Neural cell (in vitro differentiated cells): ENCODE measurements at regions not wholly inside any gene's neighbourhood (a gene's known extent, or its start where the extent isn't known, plus 50 kb on each side); places are given as distances from the start of the nearest gene placed in this dataset.

Experiments used
- H2AFZ ChIP-seq: fragments of 200-600, 300-800 bp; sonication (generic), shearing (Covaris generic); 2 replicates; pipeline ENCODE4 v1.6.0; 2014; ENCODE audit warnings: low read depth, mild to moderate bottlenecking, antibody characterized with exemption, low read length, moderate library complexity
- H3F3A ChIP-seq: fragments of 200-600 bp; shearing (Covaris generic); 2 replicates; pipeline ENCODE4 v1.6.1; 2016; ENCODE audit warnings: mild to moderate bottlenecking, moderate library complexity, mixed read lengths, antibody characterized with exemption, low read length; ENCODE audit not compliant: insufficient read depth, poor library complexity, severe bottlenecking
- H3K27ac ChIP-seq: fragments of 200-600, 300-800 bp; sonication (generic), shearing (Covaris generic); 2 replicates; pipeline ENCODE4 v1.5.1; 2014; ENCODE audit warnings: mild to moderate bottlenecking, low read length, moderate library complexity
- H3K27me3 ChIP-seq: fragments of 300-800, 200-600 bp; sonication (generic), shearing (Covaris generic); 2 replicates; pipeline ENCODE4 v1.6.0; 2014; ENCODE audit warnings: mild to moderate bottlenecking, low read depth, low read length, moderate library complexity; ENCODE audit not compliant: insufficient read depth
- H3K36me3 ChIP-seq: fragments of 300-800, 200-600 bp; sonication (generic), shearing (Covaris generic); 2 replicates; pipeline ENCODE4 v1.5.1; 2014; ENCODE audit warnings: mild to moderate bottlenecking, antibody characterized with exemption, low read length, moderate library complexity; ENCODE audit not compliant: insufficient read depth
- H3K4me2 ChIP-seq: fragments of 300-800, 200-600 bp; sonication (generic), shearing (Covaris generic); 2 replicates; pipeline ENCODE4 v1.6.0; 2014; ENCODE audit warnings: mild to moderate bottlenecking, low read length
- H3K4me3 ChIP-seq: fragments of 300-800, 200-600 bp; sonication (generic), shearing (Covaris generic); 2 replicates; pipeline ENCODE4 v1.5.1; 2014; ENCODE audit warnings: mild to moderate bottlenecking, low read length, moderate library complexity
- H3K79me2 ChIP-seq: fragments of 200-600 bp; shearing (Covaris generic); replicated peaks from 2 replicates; pipeline ENCODE4 v1.6.0; 2014; ENCODE audit warnings: mild to moderate bottlenecking, low read length, moderate library complexity; ENCODE audit not compliant: insufficient read depth
- H3K9ac ChIP-seq: fragments of 300-800, 200-600 bp; sonication (generic), shearing (Covaris generic); 2 replicates; pipeline ENCODE4 v1.6.1; 2016; ENCODE audit warnings: mild to moderate bottlenecking, low read length, mixed read lengths
- H3K9me2 ChIP-seq: fragments of 200-600 bp; shearing (Covaris generic); 2 replicates; pipeline ENCODE4 v1.6.1; 2016; ENCODE audit warnings: mild to moderate bottlenecking, low read length, mixed read lengths; ENCODE audit not compliant: insufficient read depth
- H3K9me3 ChIP-seq: fragments of 200-600, 300-800 bp; sonication (generic), shearing (Covaris generic); 2 replicates; pipeline ENCODE4 v1.6.1; 2016; ENCODE audit warnings: mild to moderate bottlenecking, mixed run types, low read length, moderate library complexity, mixed read lengths
- H4K20me1 ChIP-seq: fragments of 200-600 bp; shearing (Covaris generic); 2 replicates; pipeline ENCODE4 v1.6.1; 2016; ENCODE audit warnings: mild to moderate bottlenecking, mixed run types; ENCODE audit not compliant: insufficient read depth
- CTCF ChIP-seq: fragments of 450-650 bp; IDR thresholded peaks from 2 replicates; pipeline ENCODE4 v1.5.1; 2014; ENCODE audit warnings: antibody characterized with exemption, mild to moderate bottlenecking, moderate library complexity; ENCODE audit not compliant: poor library complexity, severe bottlenecking
- EP300 ChIP-seq: fragments of 450-650 bp; conservative IDR thresholded peaks from 2 replicates; pipeline ENCODE4 v1.6.1; 2014; ENCODE audit warnings: antibody characterized with exemption, mild to moderate bottlenecking, moderate library complexity; ENCODE audit not compliant: poor library complexity, severe bottlenecking
- EZH2 ChIP-seq: fragments of 200-600, 300-800 bp; shearing (Covaris generic), sonication (generic); IDR thresholded peaks from 2 replicates; pipeline ENCODE4 v1.6.1; 2014; ENCODE audit warnings: antibody characterized with exemption, low read length, borderline replicate concordance, mild to moderate bottlenecking; ENCODE audit not compliant: insufficient read depth, poor library complexity, severe bottlenecking
- MXI1 ChIP-seq: fragments of 450-650 bp; conservative IDR thresholded peaks from 2 replicates; pipeline ENCODE4 v1.6.1; 2014; ENCODE audit warnings: antibody characterized with exemption, mild to moderate bottlenecking; ENCODE audit not compliant: poor library complexity, severe bottlenecking
- POLR2AphosphoS5 ChIP-seq: IDR thresholded peaks from 2 replicates; pipeline ENCODE4 v1.6.1; 2012
- RAD21 ChIP-seq: fragments of 450-650 bp; conservative IDR thresholded peaks from 2 replicates; pipeline ENCODE4 v1.6.1; 2014; ENCODE audit warnings: antibody characterized with exemption, mild to moderate bottlenecking, moderate library complexity
- REST ChIP-seq: IDR thresholded peaks from 2 replicates; pipeline ENCODE4 v1.6.1; 2012; ENCODE audit warnings: borderline replicate concordance
- SMC3 ChIP-seq: fragments of 450-650 bp; conservative IDR thresholded peaks from 2 replicates; pipeline ENCODE4 v1.6.1; 2014; ENCODE audit warnings: antibody characterized with exemption, mild to moderate bottlenecking, moderate library complexity; ENCODE audit not compliant: poor library complexity
- TAF1 ChIP-seq: IDR thresholded peaks from 2 replicates; pipeline ENCODE4 v1.6.1; 2012; ENCODE audit warnings: low read depth

GRCh38 chr22:26933105-26933590 lies 275.8 kb downstream of the MIAT start:
- Histone ChIP-seq H3K9ac (no peak overlapping the region), H3K4me2 (no peak overlapping the region), H2AFZ (no peak overlapping the region), H3K27ac (peak overlapping the region; percentile 67), H3K27me3 (no peaks in the 10 kb centered on the region), H3K36me3 (no peaks in the 10 kb centered on the region), H3K9me2 (no peaks in the 10 kb centered on the region), H4K20me1 (no peaks in the 10 kb centered on the region), H3K79me2 (no peaks in the 10 kb centered on the region), H3K9me3 (no peaks in the 10 kb centered on the region), H3F3A (peaks cover 3% of the 10 kb centered on the region), H3K4me3 (peak overlapping the region; percentile 16)
- TF ChIP-seq SMC3: no peak
- no peak for TF ChIP-seq MXI1

DNA sequence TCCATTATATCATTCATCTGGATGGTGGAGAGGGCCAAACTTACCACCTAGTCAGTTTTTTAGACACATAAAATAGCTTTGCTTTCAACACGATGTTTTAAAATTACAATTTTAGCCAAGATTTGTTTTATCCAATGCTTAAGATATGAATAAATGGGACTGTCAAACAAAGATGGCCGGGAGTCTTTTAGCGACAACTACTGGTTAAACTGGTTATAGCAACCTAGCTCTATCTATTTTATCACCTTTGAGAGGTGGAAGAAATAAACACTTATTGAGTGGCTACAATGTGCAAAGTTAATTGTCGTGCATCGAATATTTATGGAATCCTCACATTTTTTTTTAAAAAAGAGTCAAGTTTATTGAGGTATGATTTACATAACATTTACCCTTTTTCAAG lies 279.8 kb downstream of the MIAT start:
- H3F3A ChIP-seq: peaks cover 3% of the 10 kb centered on the region
- TF ChIP-seq EZH2 (no peak), POLR2AphosphoS5 (no peak), TAF1 (no peak), CTCF (no peak), MXI1 (no peak), RAD21 (no peak), SMC3 (no peak), EP300 (no peak), REST (no peak)

DNA sequence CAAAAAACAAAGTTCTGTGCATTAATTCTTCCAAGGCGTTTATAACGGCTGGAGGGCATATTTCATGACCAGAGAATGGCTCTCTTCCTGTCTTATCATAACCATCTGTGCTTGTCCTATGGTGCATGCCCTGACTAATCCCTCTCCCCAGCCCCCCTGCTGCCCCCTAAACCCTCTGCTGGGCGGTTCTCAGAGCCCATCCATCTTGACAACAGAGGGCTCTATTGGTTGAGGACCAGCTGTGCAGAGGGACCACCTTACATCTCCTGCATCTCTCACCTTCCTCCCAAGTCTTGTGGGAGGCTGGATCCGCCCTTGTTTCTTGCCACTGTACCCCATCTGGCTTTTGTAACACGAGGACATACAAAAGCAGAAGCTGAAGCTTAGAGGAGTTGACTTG lies 282.1 kb downstream of the MIAT start:
- no peak overlapping the region for H3K4me3 ChIP-seq
- no peaks in the 10 kb centered on the region for H3K9me3 ChIP-seq
- H3K27me3 ChIP-seq: no peaks in the 10 kb centered on the region
- no peaks in the 10 kb centered on the region for H3K79me2 ChIP-seq
- H3K9me2 ChIP-seq: no peaks in the 10 kb centered on the region
- TF ChIP-seq TAF1: no peak
- no peak for TF ChIP-seq EZH2
- TF ChIP-seq EP300: no peak
- TF ChIP-seq CTCF: no peak
- no peak for TF ChIP-seq SMC3
- TF ChIP-seq RAD21: no peak
- TF ChIP-seq POLR2AphosphoS5: no peak
- no peak for TF ChIP-seq REST
- no peak for TF ChIP-seq MXI1
- no peaks in the 10 kb centered on the region for H3K36me3 ChIP-seq
- H3K9ac ChIP-seq: no peak overlapping the region
- H3F3A ChIP-seq: no peaks in the 10 kb centered on the region
- no peak overlapping the region for H2AFZ ChIP-seq
- H3K27ac ChIP-seq: no peak overlapping the region
- H4K20me1 ChIP-seq: no peaks in the 10 kb centered on the region
- H3K4me2 ChIP-seq: no peak overlapping the region

More for the DNA sequence above, 279.8 kb downstream of the MIAT start:
- Histone ChIP-seq H3K9ac (no peak overlapping the region), H3K36me3 (no peaks in the 10 kb centered on the region), H3K9me3 (no peaks in the 10 kb centered on the region), H4K20me1 (no peaks in the 10 kb centered on the region), H3K79me2 (no peaks in the 10 kb centered on the region), H3K27ac (no peak overlapping the region), H2AFZ (no peak overlapping the region), H3K4me3 (no peak overlapping the region), H3K9me2 (no peaks in the 10 kb centered on the region), H3K4me2 (no peak overlapping the region), H3K27me3 (no peaks in the 10 kb centered on the region)
